Cardiac muscle cell (in vitro differentiated cells and primary cell): ENCODE measurements at regions not wholly inside any gene's neighbourhood (a gene's known extent, or its start where the extent isn't known, plus 50 kb on each side); places are given as distances from the start of the nearest gene placed in this dataset.
"Not testable (repeated sequence)": the region's sequence is repeated elsewhere in the genome, so short reads cannot be mapped to it uniquely, and the experiment has no call there.

Source experiments
- DNase-seq, 2 donors: peaks; one replicate each; pipeline versions ENCODE4 v3.0.0 to v3.0.0-alpha.2; 2010 to 2017; ENCODE audit warnings: low read depth in 1 of 2, low spot score in 1 of 2
- H3K27ac ChIP-seq: fragments of 200-600 bp; sonication (generic); 2 replicates; pipeline ENCODE4 v1.5.1; 2016
- H3K27me3 ChIP-seq: fragments of 200-600 bp; sonication (generic); 2 replicates; pipeline ENCODE4 v1.6.0; 2016; ENCODE audit warnings: control low read depth
- H3K36me3 ChIP-seq: fragments of 200-600 bp; sonication (generic); 2 replicates; pipeline ENCODE4 v1.5.1; 2016; ENCODE audit warnings: control low read depth
- H3K4me1 ChIP-seq: fragments of 200-600 bp; sonication (generic); 2 replicates; pipeline ENCODE4 v1.8.1; 2017; ENCODE audit warnings: low read depth, mild to moderate bottlenecking, mixed run types
- H3K4me3 ChIP-seq: fragments of 200-600 bp; sonication (generic); 2 replicates; pipeline ENCODE4 v1.5.1; 2016; ENCODE audit warnings: mild to moderate bottlenecking
- H3K9me3 ChIP-seq: fragments of 200-600 bp; sonication (generic); 2 replicates; pipeline ENCODE4 v1.5.1; 2017; ENCODE audit warnings: low read depth, mild to moderate bottlenecking, control low read depth
- TF ChIP-seq, protein P1 (sequence below): IDR thresholded peaks from 2 replicates; pipeline ENCODE4 v1.5.1; 2012; ENCODE audit warnings: low read depth, mild to moderate bottlenecking, low read length

DNA sequence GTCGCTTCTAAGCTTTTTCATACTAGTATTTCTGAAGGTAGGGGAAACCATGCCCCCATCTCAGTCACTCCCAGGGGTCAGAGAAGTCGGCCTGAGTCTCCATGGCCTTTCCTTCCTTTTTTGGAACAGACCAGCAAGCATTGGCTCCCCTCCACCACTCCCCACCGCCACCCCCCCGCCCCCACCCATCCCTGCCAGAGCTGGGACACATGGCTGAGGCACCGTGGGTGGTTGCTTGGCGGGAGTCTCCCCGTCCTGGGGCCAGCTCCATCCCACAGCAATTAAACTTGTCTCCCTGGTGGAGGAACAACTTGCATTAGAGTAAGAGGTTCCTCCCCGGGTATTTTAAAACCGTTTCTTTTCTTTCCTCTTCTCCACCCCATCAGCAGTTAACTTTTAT lies 100.8 kb upstream of the TFPI start:
- no peaks in the 10 kb centered on the region for H3K4me1 ChIP-seq
- no peak overlapping the region for H3K4me3 ChIP-seq
- no peak for DNase-seq
- H3K9me3 ChIP-seq: no peaks in the 10 kb centered on the region
- no peaks in the 10 kb centered on the region for H3K36me3 ChIP-seq
- TF ChIP-seq, protein P1, sequence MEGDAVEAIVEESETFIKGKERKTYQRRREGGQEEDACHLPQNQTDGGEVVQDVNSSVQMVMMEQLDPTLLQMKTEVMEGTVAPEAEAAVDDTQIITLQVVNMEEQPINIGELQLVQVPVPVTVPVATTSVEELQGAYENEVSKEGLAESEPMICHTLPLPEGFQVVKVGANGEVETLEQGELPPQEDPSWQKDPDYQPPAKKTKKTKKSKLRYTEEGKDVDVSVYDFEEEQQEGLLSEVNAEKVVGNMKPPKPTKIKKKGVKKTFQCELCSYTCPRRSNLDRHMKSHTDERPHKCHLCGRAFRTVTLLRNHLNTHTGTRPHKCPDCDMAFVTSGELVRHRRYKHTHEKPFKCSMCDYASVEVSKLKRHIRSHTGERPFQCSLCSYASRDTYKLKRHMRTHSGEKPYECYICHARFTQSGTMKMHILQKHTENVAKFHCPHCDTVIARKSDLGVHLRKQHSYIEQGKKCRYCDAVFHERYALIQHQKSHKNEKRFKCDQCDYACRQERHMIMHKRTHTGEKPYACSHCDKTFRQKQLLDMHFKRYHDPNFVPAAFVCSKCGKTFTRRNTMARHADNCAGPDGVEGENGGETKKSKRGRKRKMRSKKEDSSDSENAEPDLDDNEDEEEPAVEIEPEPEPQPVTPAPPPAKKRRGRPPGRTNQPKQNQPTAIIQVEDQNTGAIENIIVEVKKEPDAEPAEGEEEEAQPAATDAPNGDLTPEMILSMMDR: no peak
- H3K27ac ChIP-seq: no peak overlapping the region
- H3K27me3 ChIP-seq: no peaks in the 10 kb centered on the region

DNA sequence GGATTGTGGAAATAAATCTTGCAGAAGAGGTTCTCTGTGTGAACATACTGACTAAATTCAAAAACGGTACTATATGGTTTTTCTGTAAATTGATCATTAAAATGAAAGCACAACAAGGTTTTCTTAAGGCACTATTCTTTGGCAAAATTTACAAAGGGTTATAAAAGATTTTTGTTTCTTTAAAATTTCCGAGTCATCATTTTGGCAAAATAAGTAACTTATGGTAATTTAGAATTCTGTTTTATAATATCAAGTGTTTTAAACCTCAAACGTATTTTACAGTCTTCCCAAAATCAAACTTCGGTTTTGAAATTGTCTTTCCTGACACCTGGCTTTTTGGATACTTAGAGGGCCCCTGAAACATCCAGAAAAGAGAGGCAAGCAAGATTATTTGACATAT lies 101.9 kb upstream of the TFPI start:
- DNase-seq: no peak
- TF ChIP-seq, protein P1: no peak

DNA sequence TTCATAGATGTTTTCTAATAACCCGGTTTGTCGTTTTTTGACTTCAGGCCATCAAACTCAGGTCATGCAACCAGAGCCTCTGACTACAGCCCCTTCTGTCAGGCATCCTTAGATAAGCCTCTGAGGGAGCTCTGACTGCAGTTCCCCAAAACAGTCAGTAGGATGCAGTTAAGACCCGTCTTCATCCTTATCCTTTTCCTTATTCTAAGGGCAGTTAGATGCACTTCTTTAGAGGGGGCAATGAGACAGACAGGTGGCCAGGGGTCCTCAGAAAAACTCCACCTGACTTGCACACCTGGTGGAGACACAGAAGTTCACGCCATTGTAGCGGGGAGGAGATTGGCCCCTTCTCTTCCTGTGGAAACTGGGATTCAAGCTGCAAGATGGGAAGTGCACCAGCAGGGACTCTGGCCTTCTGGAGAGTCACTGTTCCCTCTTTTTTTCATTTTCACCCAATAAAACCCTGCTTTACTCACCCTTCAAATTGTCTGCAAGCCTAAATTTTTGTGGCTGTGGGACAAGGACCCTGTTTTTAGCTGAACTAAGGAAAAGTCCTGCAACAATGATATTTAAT lies 104.8 kb upstream of the TFPI start:
- peak; percentile 39 to 41 for DNase-seq
- H3K4me3 ChIP-seq: no peak overlapping the region
- H3K27me3 ChIP-seq: no peaks in the 10 kb centered on the region
- TF ChIP-seq, protein P1: peak; percentile 41
- H3K4me1 ChIP-seq: no peaks in the 10 kb centered on the region
- H3K9me3 ChIP-seq: no peaks in the 10 kb centered on the region
- no peak overlapping the region for H3K27ac ChIP-seq
- H3K36me3 ChIP-seq: no peaks in the 10 kb centered on the region

More for the DNA sequence above, 101.9 kb upstream of the TFPI start:
- Histone ChIP-seq H3K27ac (no peak overlapping the region), H3K36me3 (no peaks in the 10 kb centered on the region), H3K9me3 (no peaks in the 10 kb centered on the region), H3K27me3 (no peaks in the 10 kb centered on the region), H3K4me1 (no peaks in the 10 kb centered on the region), H3K4me3 (no peak overlapping the region)

DNA sequence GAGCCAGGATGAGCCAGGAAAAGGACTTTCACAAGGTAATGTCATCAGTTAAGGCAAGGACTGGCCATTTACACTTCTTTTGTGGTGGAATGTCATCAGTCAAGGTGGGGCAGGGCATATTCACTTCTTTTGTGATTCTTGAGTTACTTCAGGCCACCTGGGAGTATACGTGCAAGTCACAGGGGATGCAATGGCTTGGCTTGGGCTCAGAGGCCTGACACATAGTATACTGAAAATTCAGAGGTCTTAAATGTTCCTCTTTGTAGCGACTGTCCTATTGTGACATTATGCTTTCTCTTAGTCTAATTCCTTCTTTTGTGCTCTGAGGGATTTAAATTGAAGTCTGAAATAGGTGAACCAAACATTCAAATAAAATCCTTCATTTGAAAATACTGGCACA lies 121.8 kb upstream of the TFPI start:
- DNase-seq, H3K4me3 ChIP-seq, H3K27ac ChIP-seq, H3K4me1 ChIP-seq, H3K36me3 ChIP-seq, H3K9me3 ChIP-seq, H3K27me3 ChIP-seq: not testable (repeated sequence)

DNA sequence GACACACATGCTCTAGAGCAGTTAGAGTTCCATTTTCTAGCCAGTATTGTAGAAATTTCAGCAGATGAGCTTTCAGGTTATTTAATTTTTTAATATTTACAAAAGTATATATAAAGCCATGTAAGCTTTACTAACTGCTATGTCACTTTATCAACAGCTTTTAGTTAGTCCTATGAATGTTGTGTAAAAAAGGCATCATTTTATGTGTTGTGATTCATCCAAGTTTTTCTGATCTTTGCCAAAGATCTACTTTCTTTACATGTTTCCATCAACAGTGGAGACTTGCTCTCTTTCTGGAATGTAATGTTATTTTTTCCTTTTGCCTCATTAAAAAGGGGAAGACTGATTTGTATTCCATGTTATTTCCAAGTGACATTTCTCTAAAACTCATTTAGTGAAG lies 125.2 kb upstream of the TFPI start:
- no peaks in the 10 kb centered on the region for H3K36me3 ChIP-seq
- TF ChIP-seq, protein P1: no peak
- no peaks in the 10 kb centered on the region for H3K4me1 ChIP-seq
- no peak for DNase-seq
- no peak overlapping the region for H3K4me3 ChIP-seq
- H3K27ac ChIP-seq: no peak overlapping the region
- no peaks in the 10 kb centered on the region for H3K27me3 ChIP-seq
- H3K9me3 ChIP-seq: no peaks in the 10 kb centered on the region

DNA sequence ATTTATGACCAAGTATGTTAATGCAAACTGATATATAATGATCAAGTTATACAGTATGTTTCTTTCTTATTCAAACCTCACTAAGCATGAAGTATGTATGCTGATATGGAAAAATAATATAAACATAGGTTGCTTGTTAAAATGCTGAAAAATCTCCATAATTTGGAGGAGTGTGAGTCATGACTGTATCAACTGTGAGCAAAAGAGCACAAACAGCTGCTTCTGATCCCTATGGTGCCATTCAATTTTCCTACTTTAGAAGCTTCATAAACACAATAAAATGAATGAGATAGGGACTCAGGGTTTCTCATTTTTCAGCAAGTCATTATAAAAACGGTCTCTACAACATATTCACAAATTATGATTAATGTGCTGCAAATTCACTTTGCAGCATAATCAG lies 129.9 kb upstream of the TFPI start:
- Histone ChIP-seq H3K4me3 (no peak overlapping the region), H3K27ac (no peak overlapping the region)
- TF ChIP-seq, protein P1: no peak

More for the DNA sequence above, 129.9 kb upstream of the TFPI start:
- Histone ChIP-seq H3K9me3 (no peaks in the 10 kb centered on the region), H3K36me3 (no peaks in the 10 kb centered on the region), H3K4me1 (no peaks in the 10 kb centered on the region), H3K27me3 (no peaks in the 10 kb centered on the region)
- no peak for DNase-seq
